WTC11 (cell line): ENCODE measurements at regions not wholly inside any gene's neighbourhood (a gene's known extent, or its start where the extent isn't known, plus 50 kb on each side); places are given as distances from the start of the nearest gene placed in this dataset.

Experiments
- ATAC-seq: fragments of 200-7000 bp; cut with Tn5 transposase; 2 replicates; pipeline ENCODE4 v1.10.0; 2021; ENCODE audit warnings: mild to moderate bottlenecking, moderate library complexity
- CTCF ChIA-PET: fragments of 300-600 bp; sonication (Branson Sonifier 250); formaldehyde crosslinking; loops from one replicate; lab custom pipeline; 2021; ENCODE audit warnings: antibody characterized with exemption; lab: Charles Lee
- POLR2A ChIA-PET: fragments of 350-600 bp; sonication (Branson Sonifier 250); formaldehyde crosslinking; loops from one replicate; lab custom pipeline; 2021; ENCODE audit warnings: antibody characterized with exemption; lab: Charles Lee
- DNase-seq: peaks from one replicate; pipeline ENCODE4 v3.0.0; 2021; ENCODE audit warnings: low spot score
- H3K27ac Mint-ChIP-seq: 2 replicates; pipeline ENCODE4 v1.8.0; 2021; ENCODE audit warnings: mixed read lengths
- H3K27me3 Mint-ChIP-seq: 2 replicates; pipeline ENCODE4 v1.8.0; 2021; ENCODE audit warnings: low read depth, mild to moderate bottlenecking, moderate library complexity, mixed read lengths
- H3K36me3 Mint-ChIP-seq: 2 replicates; pipeline ENCODE4 v1.8.0; 2021; ENCODE audit warnings: mixed read lengths
- H3K4me1 Mint-ChIP-seq: 2 replicates; pipeline ENCODE4 v1.8.0; 2022; ENCODE audit warnings: mixed read lengths
- H3K4me3 Mint-ChIP-seq: 2 replicates; pipeline ENCODE4 v1.8.0; 2021; ENCODE audit warnings: mild to moderate bottlenecking, moderate library complexity, mixed read lengths
- H3K9me3 Mint-ChIP-seq: 2 replicates; pipeline ENCODE4 v1.8.0; 2021; ENCODE audit warnings: mixed read lengths
- ATF6 ChIP-seq: sonication (generic); formaldehyde crosslinking; IDR thresholded peaks from 2 replicates; pipeline ENCODE4 v1.8.1; 2023; ENCODE audit warnings: mild to moderate bottlenecking, missing genetic modification reagents
- ETV6 ChIP-seq: sonication (generic); formaldehyde crosslinking; IDR thresholded peaks from 2 replicates; pipeline ENCODE4 v1.8.1; 2022; ENCODE audit warnings: mild to moderate bottlenecking, missing genetic modification reagents
- FOXP1 ChIP-seq: sonication (generic); formaldehyde crosslinking; IDR thresholded peaks from 2 replicates; pipeline ENCODE4 v1.8.0; 2022; ENCODE audit warnings: missing genetic modification reagents, mild to moderate bottlenecking, moderate library complexity, borderline replicate concordance
- JAZF1 ChIP-seq: fragments of 250-450 bp; sonication (Bioruptor Pico); IDR thresholded peaks from 2 replicates; pipeline ENCODE4 v1.9.0; 2021; ENCODE audit warnings: moderate library complexity, mild to moderate bottlenecking, inconsistent platforms
- ZNF425 ChIP-seq: fragments of 250-450 bp; sonication (Bioruptor Pico); conservative IDR thresholded peaks from 2 replicates; pipeline ENCODE4 v1.9.0; 2021; ENCODE audit warnings: mild to moderate bottlenecking
- TF ChIP-seq, protein P1 (sequence below): sonication (generic); formaldehyde crosslinking; IDR thresholded peaks from 2 replicates; pipeline ENCODE4 v1.8.0; 2022; ENCODE audit warnings: mild to moderate bottlenecking, missing genetic modification reagents
- TF ChIP-seq, protein P2 (sequence below): sonication (generic); formaldehyde crosslinking; IDR thresholded peaks from 2 replicates; pipeline ENCODE4 v1.8.1; 2023; ENCODE audit warnings: mild to moderate bottlenecking, missing genetic modification reagents, borderline replicate concordance

- H3K27ac Mint-ChIP-seq, result no peak overlapping the region
- no peaks in the 10 kb centered on the region for H3K4me1 Mint-ChIP-seq
- CTCF ChIA-PET, result no interaction called here
- H3K36me3 Mint-ChIP-seq, result peaks cover 24% of the 10 kb centered on the region
- peaks cover 30% of the 10 kb centered on the region for H3K9me3 Mint-ChIP-seq
- DNase-seq (no peak), ATAC-seq (no peak)
- no peaks in the 10 kb centered on the region; the same call in 1 of the 2 replicates for H3K27me3 Mint-ChIP-seq
- POLR2A ChIA-PET, result no interaction called here
- no peak for TF ChIP-seq JAZF1 (CRISPR knock-in tag)
- no peak overlapping the region for H3K4me3 Mint-ChIP-seq
Measured at GRCh38 chr2:234243871-234244565, 193.5 kb downstream of the SPP2 start.

GRCh38 chr2:234242459-234242836 is 191.9 kb downstream of the SPP2 start:
- Mint-ChIP-seq H3K36me3 (peaks cover 13% of the 10 kb centered on the region), H3K9me3 (peaks cover 30% of the 10 kb centered on the region), H3K4me1 (no peaks in the 10 kb centered on the region), H3K27ac (no peak overlapping the region), H3K27me3 (no peaks in the 10 kb centered on the region; the same call in 1 of the 2 replicates), H3K4me3 (no peak overlapping the region)
- TF ChIP-seq, protein P1, sequence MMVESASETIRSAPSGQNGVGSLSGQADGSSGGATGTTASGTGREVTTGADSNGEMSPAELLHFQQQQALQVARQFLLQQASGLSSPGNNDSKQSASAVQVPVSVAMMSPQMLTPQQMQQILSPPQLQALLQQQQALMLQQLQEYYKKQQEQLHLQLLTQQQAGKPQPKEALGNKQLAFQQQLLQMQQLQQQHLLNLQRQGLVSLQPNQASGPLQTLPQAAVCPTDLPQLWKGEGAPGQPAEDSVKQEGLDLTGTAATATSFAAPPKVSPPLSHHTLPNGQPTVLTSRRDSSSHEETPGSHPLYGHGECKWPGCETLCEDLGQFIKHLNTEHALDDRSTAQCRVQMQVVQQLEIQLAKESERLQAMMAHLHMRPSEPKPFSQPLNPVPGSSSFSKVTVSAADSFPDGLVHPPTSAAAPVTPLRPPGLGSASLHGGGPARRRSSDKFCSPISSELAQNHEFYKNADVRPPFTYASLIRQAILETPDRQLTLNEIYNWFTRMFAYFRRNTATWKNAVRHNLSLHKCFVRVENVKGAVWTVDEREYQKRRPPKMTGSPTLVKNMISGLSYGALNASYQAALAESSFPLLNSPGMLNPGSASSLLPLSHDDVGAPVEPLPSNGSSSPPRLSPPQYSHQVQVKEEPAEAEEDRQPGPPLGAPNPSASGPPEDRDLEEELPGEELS, result no peak
- TF ChIP-seq ZNF425 (CRISPR knock-in tag) (no peak), ATF6 (CRISPR knock-in tag) (no peak)
- ChIA-PET CTCF (interaction anchor here (0.7 to 1.4 kb wide), 2 partner anchors 9 to 46 kb away, joined by 3 read pairs; no protein-coding TSS in a partner anchor), POLR2A (no interaction called here)
- no peak for ATAC-seq
- no peak for DNase-seq

GRCh38 chr2:234241656-234242458 is 191.4 kb downstream of the SPP2 start:
- Mint-ChIP-seq H3K4me1 (no peaks in the 10 kb centered on the region), H3K9me3 (peaks cover 30% of the 10 kb centered on the region), H3K36me3 (peaks cover 8% of the 10 kb centered on the region), H3K27me3 (no peaks in the 10 kb centered on the region; the same call in 1 of the 2 replicates), H3K4me3 (no peak overlapping the region), H3K27ac (no peak overlapping the region)
- TF ChIP-seq ETV6 (CRISPR knock-in tag) (no peak), FOXP1 (CRISPR knock-in tag) (no peak)
- TF ChIP-seq, protein P2, sequence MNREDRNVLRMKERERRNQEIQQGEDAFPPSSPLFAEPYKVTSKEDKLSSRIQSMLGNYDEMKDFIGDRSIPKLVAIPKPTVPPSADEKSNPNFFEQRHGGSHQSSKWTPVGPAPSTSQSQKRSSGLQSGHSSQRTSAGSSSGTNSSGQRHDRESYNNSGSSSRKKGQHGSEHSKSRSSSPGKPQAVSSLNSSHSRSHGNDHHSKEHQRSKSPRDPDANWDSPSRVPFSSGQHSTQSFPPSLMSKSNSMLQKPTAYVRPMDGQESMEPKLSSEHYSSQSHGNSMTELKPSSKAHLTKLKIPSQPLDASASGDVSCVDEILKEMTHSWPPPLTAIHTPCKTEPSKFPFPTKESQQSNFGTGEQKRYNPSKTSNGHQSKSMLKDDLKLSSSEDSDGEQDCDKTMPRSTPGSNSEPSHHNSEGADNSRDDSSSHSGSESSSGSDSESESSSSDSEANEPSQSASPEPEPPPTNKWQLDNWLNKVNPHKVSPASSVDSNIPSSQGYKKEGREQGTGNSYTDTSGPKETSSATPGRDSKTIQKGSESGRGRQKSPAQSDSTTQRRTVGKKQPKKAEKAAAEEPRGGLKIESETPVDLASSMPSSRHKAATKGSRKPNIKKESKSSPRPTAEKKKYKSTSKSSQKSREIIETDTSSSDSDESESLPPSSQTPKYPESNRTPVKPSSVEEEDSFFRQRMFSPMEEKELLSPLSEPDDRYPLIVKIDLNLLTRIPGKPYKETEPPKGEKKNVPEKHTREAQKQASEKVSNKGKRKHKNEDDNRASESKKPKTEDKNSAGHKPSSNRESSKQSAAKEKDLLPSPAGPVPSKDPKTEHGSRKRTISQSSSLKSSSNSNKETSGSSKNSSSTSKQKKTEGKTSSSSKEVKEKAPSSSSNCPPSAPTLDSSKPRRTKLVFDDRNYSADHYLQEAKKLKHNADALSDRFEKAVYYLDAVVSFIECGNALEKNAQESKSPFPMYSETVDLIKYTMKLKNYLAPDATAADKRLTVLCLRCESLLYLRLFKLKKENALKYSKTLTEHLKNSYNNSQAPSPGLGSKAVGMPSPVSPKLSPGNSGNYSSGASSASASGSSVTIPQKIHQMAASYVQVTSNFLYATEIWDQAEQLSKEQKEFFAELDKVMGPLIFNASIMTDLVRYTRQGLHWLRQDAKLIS (CRISPR knock-in tag), result no peak
- POLR2A ChIA-PET, result no interaction called here
- CTCF ChIA-PET, result interaction anchor here (0.7 to 1.4 kb wide), 2 partner anchors 10 to 47 kb away, joined by 3 read pairs; no protein-coding TSS in a partner anchor
- no peak for ATAC-seq
- DNase-seq, result no peak
